Amniotic stem cell (primary cell): ENCODE measurements at regions not wholly inside any gene's neighbourhood (a gene's known extent, or its start where the extent isn't known, plus 50 kb on each side); places are given as distances from the start of the nearest gene placed in this dataset.
"Not testable (repeated sequence)": the region's sequence is repeated elsewhere in the genome, so short reads cannot be mapped to it uniquely, and the experiment has no call there.

ENCODE experiments used
- DNase-seq: peaks from one replicate; lab custom pipeline; 2025; lab: John Stamatoyannopoulos, UW

- no peak for DNase-seq
These were observed 114.5 kb upstream of the PRKCQ start for GRCh38 chr10:6694447-6695140.

- DNase-seq, result no peak
These were observed 112.8 kb upstream of the PRKCQ start for GRCh38 chr10:6692856-6693255.

GRCh38 chr10:6692103-6692502, 112.0 kb upstream of the PRKCQ start:
- DNase-seq, result no peak

- DNase-seq, result no peak
These were observed 109.0 kb upstream of the PRKCQ start for GRCh38 chr10:6689036-6689435.

GRCh38 chr10:6680735-6681134, 100.7 kb upstream of the PRKCQ start:
- DNase-seq, result no peak

- no peak for DNase-seq
These were observed 98.9 kb upstream of the PRKCQ start for GRCh38 chr10:6678956-6679355.

GRCh38 chr10:6678211-6678803, 98.2 kb upstream of the PRKCQ start:
- no peak for DNase-seq

GRCh38 chr10:6677129-6677528, 97.1 kb upstream of the PRKCQ start:
- not testable (repeated sequence) for DNase-seq

- DNase-seq, result no peak
These were observed 94.2 kb upstream of the PRKCQ start for GRCh38 chr10:6674291-6674690.

- no peak for DNase-seq
These were observed 91.9 kb upstream of the PRKCQ start for GRCh38 chr10:6671976-6672375.

- DNase-seq, result peak; percentile 13
These were observed 89.3 kb upstream of the PRKCQ start for GRCh38 chr10:6669269-6669859.

- no peak for DNase-seq
These were observed 87.7 kb upstream of the PRKCQ start for GRCh38 chr10:6667679-6668270.

GRCh38 chr10:6667150-6667549, 87.1 kb upstream of the PRKCQ start:
- DNase-seq, result no peak

- DNase-seq, result no peak
These were observed 85.8 kb upstream of the PRKCQ start for GRCh38 chr10:6665847-6666246.

- DNase-seq, result no peak
These were observed 80.4 kb upstream of the PRKCQ start for GRCh38 chr10:6660460-6660859.

- no peak for DNase-seq
These were observed 79.4 kb upstream of the PRKCQ start for GRCh38 chr10:6659451-6659850.

GRCh38 chr10:6657669-6658068, 77.6 kb upstream of the PRKCQ start:
- no peak for DNase-seq

- DNase-seq, result no peak
These were observed 77.1 kb upstream of the PRKCQ start for GRCh38 chr10:6657196-6657595.

GRCh38 chr10:6654571-6654970, 74.5 kb upstream of the PRKCQ start:
- no peak for DNase-seq

- no peak for DNase-seq
These were observed 70.5 kb upstream of the PRKCQ start for GRCh38 chr10:6650586-6650985.

GRCh38 chr10:6649903-6650302, 69.8 kb upstream of the PRKCQ start:
- no peak for DNase-seq

GRCh38 chr10:6648894-6649720, 69.0 kb upstream of the PRKCQ start:
- DNase-seq, result no peak
